ENCODE measurements at regions not wholly inside any gene's neighbourhood (a gene's known extent, or its start where the extent isn't known, plus 50 kb on each side); places are given as distances from the start of the nearest gene placed in this dataset.
"Not testable (repeated sequence)": the region's sequence is repeated elsewhere in the genome, so short reads cannot be mapped to it uniquely, and the experiment has no call there.

GRCh38 chr11:28798286-28798685, 690.1 kb downstream of the METTL15 start:
- ChIA-PET POLR2A (no interaction called here), CTCF (no interaction called here)
- 100% methylated on average over 1 of the region's 2 CpGs for WGBS (ENCODE audit: insufficient coverage)

DNA sequence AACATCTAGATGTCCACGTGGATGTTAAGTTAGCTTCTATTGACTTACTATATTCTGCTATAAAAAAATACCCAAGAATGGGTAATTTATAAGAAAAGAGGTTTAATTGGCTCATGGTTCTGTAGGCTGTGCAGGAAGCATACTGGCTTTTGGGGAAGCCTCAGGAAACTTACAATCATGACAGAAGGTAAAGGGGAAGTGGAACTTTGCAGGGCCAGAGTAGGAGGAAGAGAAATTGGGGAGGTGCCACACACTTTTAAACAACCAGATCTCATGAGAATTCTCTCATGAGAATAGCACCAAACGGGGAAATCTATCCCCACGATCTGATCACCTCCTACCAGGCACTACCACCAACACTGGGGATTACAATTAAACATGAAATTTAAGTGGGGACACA, 689.3 kb downstream of the METTL15 start:
- Histone ChIP-seq H3K27me3 (replicated peaks in 1 of 2; ENCODE audit: control insufficient read depth in 2 of 2, extremely low read depth in 1 of 2, insufficient read depth in 2 of 2, low read length in 1 of 2) (no peaks in the 10 kb centered on the region), H3K27ac (ENCODE audit: low read length) (no peak overlapping the region), H3K4me1 (ENCODE audit: control insufficient read depth in 1 of 2, extremely low read depth in 1 of 2, insufficient read depth in 2 of 2, low read length in 2 of 2) (no peaks in the 10 kb centered on the region), H3K36me3 (ENCODE audit: control insufficient read depth in 2 of 2, extremely low read depth in 1 of 2, insufficient read depth in 1 of 2, low read length in 1 of 2) (no peaks in the 10 kb centered on the region), H3K9me3 (no peaks in the 10 kb centered on the region), H3K4me3 (ENCODE audit: control insufficient read depth in 1 of 2, extremely low read depth in 1 of 2, low read length in 1 of 2) (no peak overlapping the region)
- 83% methylated on average over 2 of the region's 3 CpGs for WGBS (ENCODE audit: insufficient coverage)
- Mint-ChIP-seq H3K36me3 (no peaks in the 10 kb centered on the region), H3K9me3 (peaks cover 3 to 26% (median 25%) of the 10 kb centered on the region in 3 donors), H3K4me3 (no peak overlapping the region), H3K27me3 (no peaks in the 10 kb centered on the region), H3K4me1 (no peaks in the 10 kb centered on the region), H3K27ac (no peak overlapping the region)
- ChIA-PET POLR2A (no interaction called here), CTCF (no interaction called here)
- ATAC-seq (replicated peaks in 1 of 4) (no peak), DNase-seq (no peak)

More at GRCh38 chr11:28798286-28798685, 690.1 kb downstream of the METTL15 start:
- H3K9me3 Mint-ChIP-seq = peaks cover 6 to 33% (median 30%) of the 10 kb centered on the region in 3 donors
- no peak overlapping the region for H3K4me3 Mint-ChIP-seq
- Histone ChIP-seq H3K9me3 (no peaks in the 10 kb centered on the region), H3K36me3 (ENCODE audit: control insufficient read depth in 2 of 2, extremely low read depth in 1 of 2, insufficient read depth in 1 of 2, low read length in 1 of 2) (no peaks in the 10 kb centered on the region), H3K4me1 (ENCODE audit: control insufficient read depth in 1 of 2, extremely low read depth in 1 of 2, insufficient read depth in 2 of 2, low read length in 2 of 2) (no peaks in the 10 kb centered on the region), H3K27me3 (replicated peaks in 1 of 2; ENCODE audit: control insufficient read depth in 2 of 2, extremely low read depth in 1 of 2, insufficient read depth in 2 of 2, low read length in 1 of 2) (no peaks in the 10 kb centered on the region), H3K4me3 (ENCODE audit: control insufficient read depth in 1 of 2, extremely low read depth in 1 of 2, low read length in 1 of 2) (no peak overlapping the region), H3K27ac (ENCODE audit: low read length) (no peak overlapping the region)
- ATAC-seq (replicated peaks in 1 of 4) (no peak), DNase-seq (no peak)
- H3K36me3 Mint-ChIP-seq = no peaks in the 10 kb centered on the region
- H3K27me3 Mint-ChIP-seq = no peaks in the 10 kb centered on the region
- H3K4me1 Mint-ChIP-seq = no peaks in the 10 kb centered on the region
- no peak overlapping the region for H3K27ac Mint-ChIP-seq

GRCh38 chr11:28794405-28794804, 686.2 kb downstream of the METTL15 start:
- no peak overlapping the region for H3K4me3 Mint-ChIP-seq
- peaks cover 13 to 33% (median 30%) of the 10 kb centered on the region in 3 donors for H3K9me3 Mint-ChIP-seq
- H3K27me3 Mint-ChIP-seq = no peaks in the 10 kb centered on the region
- ChIA-PET CTCF (no interaction called here), POLR2A (no interaction called here)
- H3K4me1 Mint-ChIP-seq = no peaks in the 10 kb centered on the region
- Histone ChIP-seq H3K4me3 (ENCODE audit: control insufficient read depth in 1 of 2, extremely low read depth in 1 of 2, low read length in 1 of 2) (no peak overlapping the region), H3K36me3 (ENCODE audit: control insufficient read depth in 2 of 2, extremely low read depth in 1 of 2, insufficient read depth in 1 of 2, low read length in 1 of 2) (no peaks in the 10 kb centered on the region), H3K9me3 (no peaks in the 10 kb centered on the region), H3K27me3 (replicated peaks in 1 of 2; ENCODE audit: control insufficient read depth in 2 of 2, extremely low read depth in 1 of 2, insufficient read depth in 2 of 2, low read length in 1 of 2) (no peaks in the 10 kb centered on the region), H3K27ac (ENCODE audit: low read length) (no peak overlapping the region), H3K4me1 (ENCODE audit: control insufficient read depth in 1 of 2, extremely low read depth in 1 of 2, insufficient read depth in 2 of 2, low read length in 2 of 2) (no peaks in the 10 kb centered on the region)
- H3K27ac Mint-ChIP-seq = no peak overlapping the region
- ATAC-seq (replicated peaks in 1 of 4) = no peak
- DNase-seq = no peak
- H3K36me3 Mint-ChIP-seq = no peaks in the 10 kb centered on the region

GRCh38 chr11:28793282-28793738, 685.1 kb downstream of the METTL15 start:
- ChIA-PET CTCF (no interaction called here), POLR2A (no interaction called here)
- no peak overlapping the region for H3K27ac Mint-ChIP-seq
- H3K4me1 ChIP-seq (ENCODE audit: control insufficient read depth in 1 of 2, extremely low read depth in 1 of 2, insufficient read depth in 2 of 2, low read length in 2 of 2) = no peaks in the 10 kb centered on the region
- WGBS (ENCODE audit: insufficient coverage) = 100% methylated on average over 3 of the region's 8 CpGs
- DNase-seq (no peak), ATAC-seq (replicated peaks in 1 of 4) (no peak)
- H3K27me3 Mint-ChIP-seq = no peaks in the 10 kb centered on the region
- no peaks in the 10 kb centered on the region for H3K27me3 ChIP-seq (replicated peaks in 1 of 2; ENCODE audit: control insufficient read depth in 2 of 2, extremely low read depth in 1 of 2, insufficient read depth in 2 of 2, low read length in 1 of 2)
- H3K36me3 Mint-ChIP-seq = no peaks in the 10 kb centered on the region
- H3K4me3 Mint-ChIP-seq = no peak overlapping the region
- H3K4me3 ChIP-seq (ENCODE audit: control insufficient read depth in 1 of 2, extremely low read depth in 1 of 2, low read length in 1 of 2) = no peak overlapping the region
- H3K27ac ChIP-seq (ENCODE audit: low read length) = no peak overlapping the region
- no peaks in the 10 kb centered on the region for H3K4me1 Mint-ChIP-seq
- no peaks in the 10 kb centered on the region for H3K36me3 ChIP-seq (ENCODE audit: control insufficient read depth in 2 of 2, extremely low read depth in 1 of 2, insufficient read depth in 1 of 2, low read length in 1 of 2)
- H3K9me3 ChIP-seq = no peaks in the 10 kb centered on the region
- peaks cover 19 to 35% (median 33%) of the 10 kb centered on the region in 3 donors for H3K9me3 Mint-ChIP-seq

DNA sequence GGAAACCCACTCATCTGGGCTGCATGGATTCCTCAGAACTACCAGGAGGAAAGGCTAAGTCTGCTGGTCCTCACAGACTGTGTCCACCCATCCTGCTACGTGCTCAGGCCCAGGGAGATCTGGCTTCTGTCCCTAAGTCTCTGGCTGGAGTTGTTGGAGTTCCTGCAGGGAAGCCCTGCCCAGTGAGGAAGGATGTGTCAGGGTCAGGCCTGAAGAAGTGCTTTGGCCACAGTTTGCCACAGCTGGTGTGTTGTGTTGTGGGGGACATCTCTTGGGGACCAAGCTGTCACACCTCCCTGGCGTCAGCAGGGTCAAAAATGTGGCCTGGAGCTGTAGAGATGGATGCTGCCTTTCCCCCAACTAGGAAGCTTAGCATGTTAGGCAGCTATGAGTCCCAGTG, 684.7 kb downstream of the METTL15 start:
- H3K4me3 Mint-ChIP-seq = no peak overlapping the region
- no peaks in the 10 kb centered on the region for H3K27me3 Mint-ChIP-seq
- WGBS (ENCODE audit: insufficient coverage) = 55% methylated on average over 1 of the region's 2 CpGs
- H3K36me3 Mint-ChIP-seq = no peaks in the 10 kb centered on the region
- Histone ChIP-seq H3K27ac (ENCODE audit: low read length) (no peak overlapping the region), H3K36me3 (ENCODE audit: control insufficient read depth in 2 of 2, extremely low read depth in 1 of 2, insufficient read depth in 1 of 2, low read length in 1 of 2) (no peaks in the 10 kb centered on the region), H3K4me3 (ENCODE audit: control insufficient read depth in 1 of 2, extremely low read depth in 1 of 2, low read length in 1 of 2) (no peak overlapping the region), H3K27me3 (replicated peaks in 1 of 2; ENCODE audit: control insufficient read depth in 2 of 2, extremely low read depth in 1 of 2, insufficient read depth in 2 of 2, low read length in 1 of 2) (no peaks in the 10 kb centered on the region), H3K4me1 (ENCODE audit: control insufficient read depth in 1 of 2, extremely low read depth in 1 of 2, insufficient read depth in 2 of 2, low read length in 2 of 2) (no peaks in the 10 kb centered on the region), H3K9me3 (no peaks in the 10 kb centered on the region)
- no peaks in the 10 kb centered on the region for H3K4me1 Mint-ChIP-seq
- CTCF ChIA-PET = no interaction called here
- POLR2A ChIA-PET = no interaction called here
- ATAC-seq (replicated peaks in 1 of 4) = no peak
- no peak for DNase-seq
- peaks cover 19 to 34% (median 28%) of the 10 kb centered on the region in 3 donors for H3K9me3 Mint-ChIP-seq
- H3K27ac Mint-ChIP-seq = no peak overlapping the region

- POLR2A ChIA-PET, DNase-seq: not testable (repeated sequence)
Measured at GRCh38 chr11:28787897-28788296, 679.7 kb downstream of the METTL15 start.

DNA sequence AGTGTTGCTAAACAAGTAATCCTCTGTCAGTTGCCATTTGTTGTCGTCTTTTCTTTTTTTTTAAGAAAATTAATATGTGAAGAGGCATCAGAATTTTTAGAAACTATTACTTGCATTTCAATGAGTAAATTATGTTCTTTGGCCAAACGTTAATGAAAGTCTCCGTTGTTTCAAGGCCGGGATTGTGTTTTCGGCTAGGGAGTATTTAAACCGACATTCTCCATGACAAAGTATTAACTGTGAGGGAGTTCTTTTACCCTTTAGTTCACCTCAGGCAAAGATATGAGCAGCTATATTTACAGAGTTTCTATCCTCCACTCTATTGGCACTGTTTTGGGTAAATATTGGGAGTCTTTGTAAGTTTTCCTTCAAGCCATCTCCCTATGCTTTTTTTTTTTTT, 668.9 kb downstream of the METTL15 start:
- H3K36me3 ChIP-seq (ENCODE audit: control insufficient read depth in 2 of 2, extremely low read depth in 1 of 2, insufficient read depth in 1 of 2, low read length in 1 of 2) = no peaks in the 10 kb centered on the region
- ChIA-PET POLR2A (no interaction called here), CTCF (no interaction called here)
- H3K27ac ChIP-seq (ENCODE audit: low read length) = no peak overlapping the region
- WGBS (ENCODE audit: insufficient coverage) = no CpG with 5 or more reads among the region's 6 CpGs
- ATAC-seq (replicated peaks in 1 of 4) (no peak), DNase-seq (no peak)
- no peaks in the 10 kb centered on the region for H3K27me3 ChIP-seq (replicated peaks in 1 of 2; ENCODE audit: control insufficient read depth in 2 of 2, extremely low read depth in 1 of 2, insufficient read depth in 2 of 2, low read length in 1 of 2)
- no peak overlapping the region for H3K4me3 ChIP-seq (ENCODE audit: control insufficient read depth in 1 of 2, extremely low read depth in 1 of 2, low read length in 1 of 2)
- Mint-ChIP-seq H3K4me3 (no peak overlapping the region), H3K27ac (no peak overlapping the region), H3K9me3 (peaks cover 5 to 35% (median 24%) of the 10 kb centered on the region in 3 donors), H3K4me1 (no peaks in the 10 kb centered on the region), H3K36me3 (no peaks in the 10 kb centered on the region), H3K27me3 (no peaks in the 10 kb centered on the region)
- H3K4me1 ChIP-seq (ENCODE audit: control insufficient read depth in 1 of 2, extremely low read depth in 1 of 2, insufficient read depth in 2 of 2, low read length in 2 of 2) = no peaks in the 10 kb centered on the region
- H3K9me3 ChIP-seq = no peaks in the 10 kb centered on the region

More at GRCh38 chr11:28787897-28788296, 679.7 kb downstream of the METTL15 start:
- H3K36me3 ChIP-seq (ENCODE audit: control insufficient read depth in 2 of 2, extremely low read depth in 1 of 2, insufficient read depth in 1 of 2, low read length in 1 of 2); H3K4me1 Mint-ChIP-seq; H3K36me3 Mint-ChIP-seq; H3K4me3 ChIP-seq (ENCODE audit: control insufficient read depth in 1 of 2, extremely low read depth in 1 of 2, low read length in 1 of 2); H3K27ac ChIP-seq (ENCODE audit: low read length); H3K27me3 ChIP-seq (replicated peaks in 1 of 2; ENCODE audit: control insufficient read depth in 2 of 2, extremely low read depth in 1 of 2, insufficient read depth in 2 of 2, low read length in 1 of 2); CTCF ChIA-PET; ATAC-seq (replicated peaks in 1 of 4); H3K4me3 Mint-ChIP-seq; H3K9me3 ChIP-seq; H3K27me3 Mint-ChIP-seq; H3K27ac Mint-ChIP-seq; H3K4me1 ChIP-seq (ENCODE audit: control insufficient read depth in 1 of 2, extremely low read depth in 1 of 2, insufficient read depth in 2 of 2, low read length in 2 of 2): not testable (repeated sequence)
- 61% methylated on average over 2 of the region's 2 CpGs for WGBS (ENCODE audit: insufficient coverage)
- H3K9me3 Mint-ChIP-seq = peaks cover 24 to 46% (median 39%) of the 10 kb centered on the region in 3 donors
